BE2C (cell line): ENCODE measurements at regions not wholly inside any gene's neighbourhood (a gene's known extent, or its start where the extent isn't known, plus 50 kb on each side); places are given as distances from the start of the nearest gene placed in this dataset.

Source experiments
- DNase-seq: peaks from one replicate; pipeline ENCODE4 v3.0.0-alpha.2; 2020
- H3K27me3 ChIP-seq: fragments of 250-450 bp; sonication (Bioruptor Pico); 2 replicates; pipeline ENCODE4 v1.5.1; 2020; ENCODE audit warnings: mild to moderate bottlenecking
- H3K36me3 ChIP-seq: fragments of 250-450 bp; sonication (Bioruptor Pico); 2 replicates; pipeline ENCODE4 v1.5.1; 2020; ENCODE audit warnings: mild to moderate bottlenecking
- H3K4me1 ChIP-seq: fragments of 250-450 bp; sonication (Bioruptor Pico); 2 replicates; pipeline ENCODE4 v1.5.1; 2020
- H3K4me3 ChIP-seq: 2 replicates; pipeline ENCODE4 v1.5.1; 2011; ENCODE audit warnings: low read depth, low read length
- H3K9me3 ChIP-seq: fragments of 250-450 bp; sonication (Bioruptor Pico); 2 replicates; pipeline ENCODE4 v1.5.1; 2020
- CTCF ChIP-seq: IDR thresholded peaks from 2 replicates; pipeline ENCODE4 v1.5.1; 2012; ENCODE audit warnings: mild to moderate bottlenecking, low read depth, low read length

GRCh38 chr11:32008880-32009551, 81.9 kb upstream of the RCN1 start:
- Histone ChIP-seq H3K36me3 (no peaks in the 10 kb centered on the region), H3K27me3 (no peaks in the 10 kb centered on the region; the same call in 1 of the 2 replicates), H3K4me3 (no peak overlapping the region), H3K4me1 (no peaks in the 10 kb centered on the region), H3K9me3 (no peaks in the 10 kb centered on the region)
- no peak for TF ChIP-seq CTCF
- no peak for DNase-seq

GRCh38 chr11:32006799-32007388, 84.0 kb upstream of the RCN1 start:
- Histone ChIP-seq H3K36me3 (no peaks in the 10 kb centered on the region), H3K4me1 (no peaks in the 10 kb centered on the region), H3K27me3 (peaks cover 2% of the 10 kb centered on the region), H3K9me3 (no peaks in the 10 kb centered on the region), H3K4me3 (no peak overlapping the region)
- DNase-seq: no peak
- peak; percentile 66 for TF ChIP-seq CTCF

GRCh38 chr11:32005786-32006416, 85.0 kb upstream of the RCN1 start:
- TF ChIP-seq CTCF: no peak
- no peak overlapping the region for H3K4me3 ChIP-seq
- H3K4me1 ChIP-seq: no peaks in the 10 kb centered on the region
- no peak for DNase-seq
- H3K27me3 ChIP-seq: peaks cover 5% of the 10 kb centered on the region
- H3K36me3 ChIP-seq: no peaks in the 10 kb centered on the region
- H3K9me3 ChIP-seq: no peaks in the 10 kb centered on the region

GRCh38 chr11:32003335-32003734, 87.5 kb upstream of the RCN1 start:
- DNase-seq: no peak
- H3K9me3 ChIP-seq: no peaks in the 10 kb centered on the region
- TF ChIP-seq CTCF: no peak
- H3K36me3 ChIP-seq: no peaks in the 10 kb centered on the region
- H3K27me3 ChIP-seq: peaks cover 5% of the 10 kb centered on the region
- H3K4me3 ChIP-seq: no peak overlapping the region
- no peaks in the 10 kb centered on the region for H3K4me1 ChIP-seq

- TF ChIP-seq CTCF: no peak
- H3K9me3 ChIP-seq: no peaks in the 10 kb centered on the region
- H3K4me1 ChIP-seq: no peaks in the 10 kb centered on the region
- no peaks in the 10 kb centered on the region for H3K36me3 ChIP-seq
- no peak overlapping the region for H3K4me3 ChIP-seq
- DNase-seq: no peak
- H3K27me3 ChIP-seq: peaks cover 5% of the 10 kb centered on the region
Measured at GRCh38 chr11:32002311-32002710, 88.6 kb upstream of the RCN1 start.

- no peak for TF ChIP-seq CTCF
- H3K4me1 ChIP-seq: no peaks in the 10 kb centered on the region
- H3K27me3 ChIP-seq: peaks cover 5% of the 10 kb centered on the region; the same call in 1 of the 2 replicates
- DNase-seq: no peak
- H3K4me3 ChIP-seq: no peak overlapping the region
- H3K36me3 ChIP-seq: no peaks in the 10 kb centered on the region
- H3K9me3 ChIP-seq: no peaks in the 10 kb centered on the region
Measured at GRCh38 chr11:31997955-31998354, 92.9 kb upstream of the RCN1 start.
